Mesenchymal stem cell (in vitro differentiated cells and primary cell): ENCODE measurements at regions not wholly inside any gene's neighbourhood (a gene's known extent, or its start where the extent isn't known, plus 50 kb on each side); places are given as distances from the start of the nearest gene placed in this dataset.

Source experiments
- DNase-seq: peaks from one replicate; pipeline ENCODE4 v3.0.0-alpha.2; 2013
- H2AFZ ChIP-seq: one replicate; pipeline ENCODE4 v1.6.1; 2013; ENCODE audit warnings: low read depth, mild to moderate bottlenecking, control low read depth, inconsistent platforms, low read length, moderate library complexity
- H2AK5ac ChIP-seq: 2 replicates; pipeline ENCODE4 v1.6.1; 2013; ENCODE audit warnings: low read length, moderate library complexity, mild to moderate bottlenecking, inconsistent platforms; ENCODE audit not compliant: severe bottlenecking
- H2BK120ac ChIP-seq: one replicate; pipeline ENCODE4 v1.6.1; 2013; ENCODE audit warnings: low read depth, mild to moderate bottlenecking, inconsistent platforms, low read length, moderate library complexity
- H2BK12ac ChIP-seq, 2 experiments: one replicate each; pipeline ENCODE4 v1.6.1; 2013; ENCODE audit warnings: inconsistent platforms in 2 of 2, low read length in 2 of 2, mild to moderate bottlenecking in 2 of 2, moderate library complexity in 2 of 2, control low read depth in 1 of 2
- H2BK15ac ChIP-seq: one replicate; pipeline ENCODE4 v1.6.1; 2013; ENCODE audit warnings: mild to moderate bottlenecking, low read depth, inconsistent platforms; ENCODE audit not compliant: poor library complexity, severe bottlenecking
- H2BK5ac ChIP-seq: 2 replicates; pipeline ENCODE4 v1.6.1; 2013; ENCODE audit warnings: low read depth, mild to moderate bottlenecking, low read length, control low read depth, inconsistent platforms; ENCODE audit not compliant: poor library complexity, severe bottlenecking
- H3K14ac ChIP-seq, 2 experiments: one replicate each; pipeline ENCODE4 v1.6.1; 2013; ENCODE audit warnings: inconsistent platforms in 2 of 2, low read length in 2 of 2, control low read depth in 1 of 2, mild to moderate bottlenecking in 1 of 2, moderate library complexity in 1 of 2
- H3K18ac ChIP-seq, 2 experiments: one replicate each; pipeline ENCODE4 v1.6.1; 2013; ENCODE audit warnings: inconsistent platforms in 2 of 2, low read length in 2 of 2, control low read depth in 1 of 2, low read depth in 1 of 2, mild to moderate bottlenecking in 1 of 2
- H3K23ac ChIP-seq, 2 experiments: one replicate each; pipeline ENCODE4 v1.6.1; 2013; ENCODE audit warnings: inconsistent platforms in 2 of 2, low read length in 2 of 2, mild to moderate bottlenecking in 2 of 2, moderate library complexity in 2 of 2, control low read depth in 1 of 2
- H3K27ac ChIP-seq: 2 replicates; pipeline ENCODE4 v1.5.1; 2013; ENCODE audit warnings: mild to moderate bottlenecking, moderate library complexity, low read length, control low read depth, inconsistent platforms; ENCODE audit not compliant: poor library complexity, severe bottlenecking
- H3K27me3 ChIP-seq, 2 experiments: 2 replicates each; pipeline versions ENCODE4 v1.6.1 to v1.7.0; 2013; ENCODE audit warnings: low read length in 2 of 2, mild to moderate bottlenecking in 2 of 2, moderate library complexity in 2 of 2, control low read depth in 1 of 2, inconsistent platforms in 1 of 2; ENCODE audit not compliant: control insufficient read depth in 1 of 2, insufficient read depth in 1 of 2
- H3K36me3 ChIP-seq, 2 experiments: 2 replicates each; pipeline versions ENCODE4 v1.6.1 to v1.7.0; 2013; ENCODE audit warnings: low read length in 2 of 2, control low read depth in 1 of 2, inconsistent platforms in 1 of 2, low read depth in 1 of 2, mild to moderate bottlenecking in 1 of 2; ENCODE audit not compliant: insufficient read depth in 2 of 2, control insufficient read depth in 1 of 2
- H3K4ac ChIP-seq, 2 experiments: one replicate each; pipeline ENCODE4 v1.6.1; 2013; ENCODE audit warnings: inconsistent platforms in 2 of 2, low read length in 2 of 2, mild to moderate bottlenecking in 2 of 2, moderate library complexity in 2 of 2, control low read depth in 1 of 2, low read depth in 1 of 2
- H3K4me1 ChIP-seq: 2 replicates; pipeline ENCODE4 v1.6.1; 2013; ENCODE audit warnings: low read depth, low read length, control low read depth; ENCODE audit not compliant: control insufficient read depth, insufficient read depth
- H3K4me2 ChIP-seq: 2 replicates; pipeline ENCODE4 v1.6.1; 2013; ENCODE audit warnings: low read length, mild to moderate bottlenecking, inconsistent platforms; ENCODE audit not compliant: poor library complexity, severe bottlenecking
- H3K4me3 ChIP-seq, 2 experiments: 2 replicates each; pipeline versions ENCODE4 v1.5.1 to v1.7.0; 2013; ENCODE audit warnings: low read length in 2 of 2, mild to moderate bottlenecking in 2 of 2, control low read depth in 1 of 2, low read depth in 1 of 2; ENCODE audit not compliant: insufficient read depth in 1 of 2
- H3K79me1 ChIP-seq: replicated peaks from 2 replicates; pipeline ENCODE4 v1.6.1; 2013; ENCODE audit warnings: mild to moderate bottlenecking, control low read depth, low read length, inconsistent platforms; ENCODE audit not compliant: poor library complexity, severe bottlenecking
- H3K9ac ChIP-seq: 2 replicates; pipeline ENCODE4 v1.7.0; 2013; ENCODE audit warnings: mild to moderate bottlenecking, low read length, moderate library complexity
- H3K9me3 ChIP-seq: 2 replicates; pipeline ENCODE4 v1.7.0; 2013; ENCODE audit warnings: mild to moderate bottlenecking, low read length; ENCODE audit not compliant: control insufficient read depth
- H4K8ac ChIP-seq: one replicate; pipeline ENCODE4 v1.6.1; 2013; ENCODE audit warnings: inconsistent platforms, mild to moderate bottlenecking, low read length, moderate library complexity
- H4K91ac ChIP-seq: one replicate; pipeline ENCODE4 v1.6.1; 2013; ENCODE audit warnings: mild to moderate bottlenecking, low read length, inconsistent platforms
- WGBS: methylation state at CpG from one replicate; pipeline ENCODE4 v1.1.7; 2013; ENCODE audit warnings: mixed read lengths; 5-methylcytosine and 5-hydroxymethylcytosine counted together

GRCh38 chr16:13643412-13643811 lies 276.5 kb upstream of the ERCC4 start:
- Histone ChIP-seq H3K36me3 (no peaks in the 10 kb centered on the region), H2BK15ac (no peak overlapping the region), H3K9me3 (peaks cover 2% of the 10 kb centered on the region), H4K91ac (no peak overlapping the region), H3K9ac (no peak overlapping the region), H3K4ac (no peak overlapping the region), H3K4me1 (no peaks in the 10 kb centered on the region), H3K4me3 (no peak overlapping the region), H3K23ac (no peak overlapping the region), H2BK120ac (no peak overlapping the region), H2BK12ac (no peak overlapping the region), H2BK5ac (no peak overlapping the region), H3K79me1 (no peaks in the 10 kb centered on the region), H3K14ac (no peak overlapping the region), H2AK5ac (no peak overlapping the region), H3K4me2 (no peak overlapping the region), H2AFZ (no peak overlapping the region), H3K27ac (no peak overlapping the region), H3K27me3 (no peaks in the 10 kb centered on the region), H3K18ac (no peak overlapping the region), H4K8ac (no peak overlapping the region)
- WGBS, result 61% methylated on average over 3 of the region's 3 CpGs
- DNase-seq, result no peak

GRCh38 chr16:13645601-13646245 lies 274.2 kb upstream of the ERCC4 start:
- Histone ChIP-seq H2AK5ac (no peak overlapping the region), H3K4me1 (no peaks in the 10 kb centered on the region), H2BK15ac (no peak overlapping the region), H3K4me3 (no peak overlapping the region), H3K14ac (no peak overlapping the region), H4K8ac (no peak overlapping the region), H2BK12ac (no peak overlapping the region), H3K4ac (no peak overlapping the region), H3K9ac (no peak overlapping the region), H2BK5ac (no peak overlapping the region), H3K18ac (no peak overlapping the region), H3K79me1 (no peaks in the 10 kb centered on the region), H4K91ac (no peak overlapping the region), H2AFZ (no peak overlapping the region), H3K23ac (no peak overlapping the region), H2BK120ac (no peak overlapping the region), H3K27ac (no peak overlapping the region), H3K27me3 (no peaks in the 10 kb centered on the region), H3K4me2 (no peak overlapping the region), H3K36me3 (no peaks in the 10 kb centered on the region), H3K9me3 (peaks cover 2% of the 10 kb centered on the region)
- no peak for DNase-seq
- 44% methylated on average over 2 of the region's 6 CpGs for WGBS

DNA sequence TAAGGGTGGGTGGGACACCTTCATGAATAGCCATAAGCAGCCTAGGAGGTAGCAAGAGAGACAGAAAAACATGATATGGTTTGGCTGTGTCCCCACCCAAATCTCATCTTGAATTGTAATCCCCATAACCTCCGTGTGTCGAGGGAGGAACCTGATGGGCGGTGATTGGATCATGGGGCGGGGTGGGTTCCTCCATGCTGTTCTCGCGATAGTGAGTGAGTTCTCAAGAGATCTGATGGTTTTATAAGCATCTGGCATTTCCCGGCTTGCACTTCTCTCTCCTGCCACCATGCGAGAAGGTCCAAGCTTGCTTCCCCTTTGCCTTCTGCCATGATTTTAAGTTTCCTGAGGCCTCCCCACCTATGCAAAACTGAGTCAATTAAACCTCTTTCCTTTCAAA lies 259.1 kb upstream of the ERCC4 start:
- no peak for DNase-seq
- WGBS, result 89% methylated on average over 8 of the region's 8 CpGs
- H3K27ac ChIP-seq, result no peak overlapping the region

GRCh38 chr16:13665876-13666275 lies 254.1 kb upstream of the ERCC4 start:
- no peaks in the 10 kb centered on the region for H3K4me1 ChIP-seq
- no peaks in the 10 kb centered on the region for H3K27me3 ChIP-seq
- DNase-seq, result no peak
- H3K79me1 ChIP-seq, result no peaks in the 10 kb centered on the region
- no peak overlapping the region for H2AK5ac ChIP-seq
- H3K4me2 ChIP-seq, result no peak overlapping the region
- no peak overlapping the region for H3K27ac ChIP-seq
- H3K14ac ChIP-seq, result no peak overlapping the region
- H2BK12ac ChIP-seq, result no peak overlapping the region
- H3K23ac ChIP-seq, result no peak overlapping the region
- no peak overlapping the region for H2BK5ac ChIP-seq
- no peak overlapping the region for H4K8ac ChIP-seq
- no peak overlapping the region for H2AFZ ChIP-seq
- no peak overlapping the region for H3K4ac ChIP-seq
- WGBS, result no CpG with 5 or more reads among the region's 1 CpG
- H4K91ac ChIP-seq, result no peak overlapping the region
- no peak overlapping the region for H2BK15ac ChIP-seq
- no peak overlapping the region for H2BK120ac ChIP-seq
- H3K36me3 ChIP-seq, result no peaks in the 10 kb centered on the region
- H3K9me3 ChIP-seq, result peaks cover 11% of the 10 kb centered on the region
- H3K4me3 ChIP-seq, result no peak overlapping the region
- no peak overlapping the region for H3K18ac ChIP-seq
- no peak overlapping the region for H3K9ac ChIP-seq

More for the DNA sequence above, 259.1 kb upstream of the ERCC4 start:
- no peak overlapping the region for H4K8ac ChIP-seq
- no peak overlapping the region for H3K4me2 ChIP-seq
- no peak overlapping the region for H2BK15ac ChIP-seq
- no peak overlapping the region for H2AK5ac ChIP-seq
- H4K91ac ChIP-seq, result no peak overlapping the region
- H3K79me1 ChIP-seq, result no peaks in the 10 kb centered on the region
- peaks cover 7% of the 10 kb centered on the region for H3K9me3 ChIP-seq
- H2BK5ac ChIP-seq, result no peak overlapping the region
- no peaks in the 10 kb centered on the region for H3K4me1 ChIP-seq
- H3K9ac ChIP-seq, result no peak overlapping the region
- no peak overlapping the region for H3K4ac ChIP-seq
- H3K23ac ChIP-seq, result no peak overlapping the region
- H3K18ac ChIP-seq, result no peak overlapping the region
- no peak overlapping the region for H2BK12ac ChIP-seq
- no peak overlapping the region for H2AFZ ChIP-seq
- no peak overlapping the region for H3K4me3 ChIP-seq
- no peak overlapping the region for H3K14ac ChIP-seq
- H2BK120ac ChIP-seq, result no peak overlapping the region
- H3K36me3 ChIP-seq, result no peaks in the 10 kb centered on the region
- no peaks in the 10 kb centered on the region for H3K27me3 ChIP-seq
